SK-N-SH treated with all-trans-retinoic acid at 6 μM for 48 hours (cell line): ENCODE measurements at regions not wholly inside any gene's neighbourhood (a gene's known extent, or its start where the extent isn't known, plus 50 kb on each side); places are given as distances from the start of the nearest gene placed in this dataset.

Source experiments
- CSDC2 ChIP-seq: fragments of 250-450 bp; sonication (Bioruptor Pico); IDR thresholded peaks from 2 replicates; pipeline ENCODE4 v1.5.0; 2020; ENCODE audit warnings: mild to moderate bottlenecking, moderate library complexity
- RARB ChIP-seq: fragments of 250-450 bp; sonication (Bioruptor Pico); IDR thresholded peaks from 2 replicates; pipeline ENCODE4 v1.8.0; 2021; ENCODE audit warnings: mild to moderate bottlenecking, moderate library complexity
- TCF4 ChIP-seq: fragments of 250-450 bp; sonication (Bioruptor Pico); IDR thresholded peaks from 2 replicates; pipeline ENCODE4 v1.8.0; 2021; ENCODE audit warnings: mild to moderate bottlenecking, moderate library complexity, borderline replicate concordance
- ZNF565 ChIP-seq: fragments of 450-650 bp; formaldehyde crosslinking; conservative IDR thresholded peaks from 2 replicates; pipeline ENCODE4 v1.5.0; 2020; ENCODE audit warnings: low read depth, mild to moderate bottlenecking, moderate library complexity

DNA sequence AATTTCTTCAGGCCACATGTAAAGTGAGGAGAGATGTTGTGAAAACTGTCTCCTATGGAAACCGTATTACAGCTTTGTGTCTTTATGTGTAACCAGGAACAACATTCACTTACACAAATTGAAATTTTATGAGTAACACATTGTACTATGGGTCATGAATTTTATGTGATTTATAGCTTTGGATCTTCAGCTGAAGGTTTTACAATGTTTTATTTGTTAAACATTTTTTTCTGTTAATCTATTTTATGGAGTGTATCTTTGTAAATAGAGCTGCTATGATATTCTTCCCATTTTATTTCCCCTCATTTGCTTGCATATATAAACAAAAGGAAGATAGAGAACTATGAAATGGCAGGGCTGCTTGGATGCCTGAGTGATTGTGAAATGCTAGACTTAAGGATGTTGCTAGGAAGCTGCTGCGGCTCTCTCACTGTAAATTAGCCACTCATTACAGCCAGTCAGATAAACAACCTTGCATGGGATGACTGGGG is 104.5 kb upstream of the PCLO start:
- no peak for TF ChIP-seq TCF4
- no peak for TF ChIP-seq ZNF565
- TF ChIP-seq CSDC2 (CRISPR knock-in tag): no peak
- TF ChIP-seq RARB (CRISPR knock-in tag): no peak
